Activated T-cell treated with anti-CD3 and anti-CD28 coated beads for 48 hours (primary cell): ENCODE measurements at regions not wholly inside any gene's neighbourhood (a gene's known extent, or its start where the extent isn't known, plus 50 kb on each side); places are given as distances from the start of the nearest gene placed in this dataset.

Source experiments
- DNase-seq: peaks from one replicate; pipeline ENCODE4 v3.0.0-alpha.2; 2020; ENCODE audit warnings: low read depth

- DNase-seq = no peak
Measured at GRCh38 chr10:129089341-129089740, 377.7 kb upstream of the MGMT start.

- no peak for DNase-seq
Measured at GRCh38 chr10:129090165-129090564, 376.9 kb upstream of the MGMT start.

GRCh38 chr10:129090618-129091366 lies 376.2 kb upstream of the MGMT start:
- no peak for DNase-seq

GRCh38 chr10:129093641-129094040 lies 373.4 kb upstream of the MGMT start:
- no peak for DNase-seq

GRCh38 chr10:129094233-129094632 lies 372.8 kb upstream of the MGMT start:
- DNase-seq = no peak

- DNase-seq = no peak
Measured at GRCh38 chr10:129094861-129095260, 372.2 kb upstream of the MGMT start.

GRCh38 chr10:129095680-129096064 lies 371.4 kb upstream of the MGMT start:
- DNase-seq = no peak

- DNase-seq = no peak
Measured at GRCh38 chr10:129096065-129096984, 370.7 kb upstream of the MGMT start.

- no peak for DNase-seq
Measured at GRCh38 chr10:129097776-129098330, 369.2 kb upstream of the MGMT start.

GRCh38 chr10:129098517-129098916 lies 368.5 kb upstream of the MGMT start:
- no peak for DNase-seq

GRCh38 chr10:129099486-129099885 lies 367.6 kb upstream of the MGMT start:
- no peak for DNase-seq

- DNase-seq = no peak
Measured at GRCh38 chr10:129099992-129100391, 367.0 kb upstream of the MGMT start.

GRCh38 chr10:129101232-129101980 lies 365.6 kb upstream of the MGMT start:
- no peak for DNase-seq

- DNase-seq = no peak
Measured at GRCh38 chr10:129102906-129103693, 363.9 kb upstream of the MGMT start.

GRCh38 chr10:129104266-129105045 lies 362.6 kb upstream of the MGMT start:
- no peak for DNase-seq

GRCh38 chr10:129105266-129105665 lies 361.8 kb upstream of the MGMT start:
- DNase-seq = no peak

- DNase-seq = no peak
Measured at GRCh38 chr10:129106314-129106713, 360.7 kb upstream of the MGMT start.

- no peak for DNase-seq
Measured at GRCh38 chr10:129107525-129107924, 359.5 kb upstream of the MGMT start.

- no peak for DNase-seq
Measured at GRCh38 chr10:129108378-129108777, 358.7 kb upstream of the MGMT start.

GRCh38 chr10:129108994-129109393 lies 358.0 kb upstream of the MGMT start:
- DNase-seq = no peak

GRCh38 chr10:129110780-129111179 lies 356.3 kb upstream of the MGMT start:
- DNase-seq = no peak
